ENCODE measurements at regions not wholly inside any gene's neighbourhood (a gene's known extent, or its start where the extent isn't known, plus 50 kb on each side); places are given as distances from the start of the nearest gene placed in this dataset.

- no peak overlapping the region for H3K9ac ChIP-seq (ENCODE audit: low read depth in 1 of 2, low read length in 2 of 2)
- H3K9me3 ChIP-seq (ENCODE audit: control insufficient read depth in 2 of 2, low read length in 2 of 2) = no peaks in the 10 kb centered on the region
- no peak overlapping the region for H3K27ac ChIP-seq (ENCODE audit: low read depth in 2 of 2, low read length in 2 of 2)
- no peaks in the 10 kb centered on the region for H3K36me3 ChIP-seq (ENCODE audit: control insufficient read depth in 2 of 2, insufficient read depth in 2 of 2, low read length in 2 of 2)
- no peak overlapping the region for H3K4me3 ChIP-seq (ENCODE audit: low read length in 2 of 2)
- H3K4me1 ChIP-seq (ENCODE audit: control insufficient read depth in 2 of 2, insufficient read depth in 2 of 2, low read length in 2 of 2) = no peaks in the 10 kb centered on the region
- no peaks in the 10 kb centered on the region for H3K27me3 ChIP-seq (ENCODE audit: control insufficient read depth in 2 of 2, insufficient read depth in 2 of 2, low read length in 2 of 2)
These were observed 391.0 kb upstream of the EEF2KMT start for GRCh38 chr16:5488581-5488980.

- Histone ChIP-seq H3K4me1 (ENCODE audit: control insufficient read depth in 2 of 2, insufficient read depth in 2 of 2, low read length in 2 of 2) (no peaks in the 10 kb centered on the region), H3K27ac (ENCODE audit: low read depth in 2 of 2, low read length in 2 of 2) (no peak overlapping the region), H3K9me3 (ENCODE audit: control insufficient read depth in 2 of 2, low read length in 2 of 2) (no peaks in the 10 kb centered on the region), H3K4me3 (ENCODE audit: low read length in 2 of 2) (no peak overlapping the region), H3K27me3 (ENCODE audit: control insufficient read depth in 2 of 2, insufficient read depth in 2 of 2, low read length in 2 of 2) (no peaks in the 10 kb centered on the region), H3K9ac (ENCODE audit: low read depth in 1 of 2, low read length in 2 of 2) (no peak overlapping the region), H3K36me3 (ENCODE audit: control insufficient read depth in 2 of 2, insufficient read depth in 2 of 2, low read length in 2 of 2) (no peaks in the 10 kb centered on the region)
These were observed 390.1 kb upstream of the EEF2KMT start for GRCh38 chr16:5487728-5488127.

- H3K9me3 ChIP-seq (ENCODE audit: control insufficient read depth in 2 of 2, low read length in 2 of 2) = no peaks in the 10 kb centered on the region
- H3K36me3 ChIP-seq (ENCODE audit: control insufficient read depth in 2 of 2, insufficient read depth in 2 of 2, low read length in 2 of 2) = no peaks in the 10 kb centered on the region
- no peak overlapping the region for H3K4me3 ChIP-seq (ENCODE audit: low read length in 2 of 2)
- no peak overlapping the region for H3K9ac ChIP-seq (ENCODE audit: low read depth in 1 of 2, low read length in 2 of 2)
- H3K4me1 ChIP-seq (ENCODE audit: control insufficient read depth in 2 of 2, insufficient read depth in 2 of 2, low read length in 2 of 2) = no peaks in the 10 kb centered on the region
- H3K27ac ChIP-seq (ENCODE audit: low read depth in 2 of 2, low read length in 2 of 2) = no peak overlapping the region
- no peaks in the 10 kb centered on the region for H3K27me3 ChIP-seq (ENCODE audit: control insufficient read depth in 2 of 2, insufficient read depth in 2 of 2, low read length in 2 of 2)
These were observed 384.7 kb upstream of the EEF2KMT start for GRCh38 chr16:5482256-5482655.

GRCh38 chr16:5480431-5481195 lies 383.0 kb upstream of the EEF2KMT start:
- H3K36me3 ChIP-seq (ENCODE audit: control insufficient read depth in 2 of 2, insufficient read depth in 2 of 2, low read length in 2 of 2) = no peaks in the 10 kb centered on the region
- H3K27ac ChIP-seq (ENCODE audit: low read depth in 2 of 2, low read length in 2 of 2) = no peak overlapping the region
- H3K9me3 ChIP-seq (ENCODE audit: control insufficient read depth in 2 of 2, low read length in 2 of 2) = no peaks in the 10 kb centered on the region
- no peaks in the 10 kb centered on the region for H3K4me1 ChIP-seq (ENCODE audit: control insufficient read depth in 2 of 2, insufficient read depth in 2 of 2, low read length in 2 of 2)
- no peak overlapping the region for H3K4me3 ChIP-seq (ENCODE audit: low read length in 2 of 2)
- H3K9ac ChIP-seq (ENCODE audit: low read depth in 1 of 2, low read length in 2 of 2) = no peak overlapping the region
- no peaks in the 10 kb centered on the region for H3K27me3 ChIP-seq (ENCODE audit: control insufficient read depth in 2 of 2, insufficient read depth in 2 of 2, low read length in 2 of 2)

GRCh38 chr16:5479926-5480325 lies 382.3 kb upstream of the EEF2KMT start:
- Histone ChIP-seq H3K4me3 (ENCODE audit: low read length in 2 of 2) (no peak overlapping the region), H3K27me3 (ENCODE audit: control insufficient read depth in 2 of 2, insufficient read depth in 2 of 2, low read length in 2 of 2) (no peaks in the 10 kb centered on the region), H3K9ac (ENCODE audit: low read depth in 1 of 2, low read length in 2 of 2) (no peak overlapping the region), H3K9me3 (ENCODE audit: control insufficient read depth in 2 of 2, low read length in 2 of 2) (no peaks in the 10 kb centered on the region), H3K4me1 (ENCODE audit: control insufficient read depth in 2 of 2, insufficient read depth in 2 of 2, low read length in 2 of 2) (no peaks in the 10 kb centered on the region), H3K36me3 (ENCODE audit: control insufficient read depth in 2 of 2, insufficient read depth in 2 of 2, low read length in 2 of 2) (no peaks in the 10 kb centered on the region), H3K27ac (ENCODE audit: low read depth in 2 of 2, low read length in 2 of 2) (no peak overlapping the region)

GRCh38 chr16:5478036-5478435 lies 380.4 kb upstream of the EEF2KMT start:
- no peaks in the 10 kb centered on the region for H3K36me3 ChIP-seq (ENCODE audit: control insufficient read depth in 2 of 2, insufficient read depth in 2 of 2, low read length in 2 of 2)
- no peaks in the 10 kb centered on the region for H3K4me1 ChIP-seq (ENCODE audit: control insufficient read depth in 2 of 2, insufficient read depth in 2 of 2, low read length in 2 of 2)
- H3K9me3 ChIP-seq (ENCODE audit: control insufficient read depth in 2 of 2, low read length in 2 of 2) = no peaks in the 10 kb centered on the region
- H3K4me3 ChIP-seq (ENCODE audit: low read length in 2 of 2) = no peak overlapping the region
- no peak overlapping the region for H3K9ac ChIP-seq (ENCODE audit: low read depth in 1 of 2, low read length in 2 of 2)
- no peaks in the 10 kb centered on the region for H3K27me3 ChIP-seq (ENCODE audit: control insufficient read depth in 2 of 2, insufficient read depth in 2 of 2, low read length in 2 of 2)
- H3K27ac ChIP-seq (ENCODE audit: low read depth in 2 of 2, low read length in 2 of 2) = no peak overlapping the region

GRCh38 chr16:5477251-5477650 lies 379.7 kb upstream of the EEF2KMT start:
- no peak overlapping the region for H3K27ac ChIP-seq (ENCODE audit: low read depth in 2 of 2, low read length in 2 of 2)
- H3K36me3 ChIP-seq (ENCODE audit: control insufficient read depth in 2 of 2, insufficient read depth in 2 of 2, low read length in 2 of 2) = no peaks in the 10 kb centered on the region
- no peaks in the 10 kb centered on the region for H3K27me3 ChIP-seq (ENCODE audit: control insufficient read depth in 2 of 2, insufficient read depth in 2 of 2, low read length in 2 of 2)
- H3K4me3 ChIP-seq (ENCODE audit: low read length in 2 of 2) = no peak overlapping the region
- no peaks in the 10 kb centered on the region for H3K9me3 ChIP-seq (ENCODE audit: control insufficient read depth in 2 of 2, low read length in 2 of 2)
- no peaks in the 10 kb centered on the region for H3K4me1 ChIP-seq (ENCODE audit: control insufficient read depth in 2 of 2, insufficient read depth in 2 of 2, low read length in 2 of 2)
- no peak overlapping the region for H3K9ac ChIP-seq (ENCODE audit: low read depth in 1 of 2, low read length in 2 of 2)

- H3K27ac ChIP-seq (ENCODE audit: low read depth in 2 of 2, low read length in 2 of 2) = no peak overlapping the region
- H3K36me3 ChIP-seq (ENCODE audit: control insufficient read depth in 2 of 2, insufficient read depth in 2 of 2, low read length in 2 of 2) = no peaks in the 10 kb centered on the region
- no peak overlapping the region for H3K9ac ChIP-seq (ENCODE audit: low read depth in 1 of 2, low read length in 2 of 2)
- no peaks in the 10 kb centered on the region for H3K9me3 ChIP-seq (ENCODE audit: control insufficient read depth in 2 of 2, low read length in 2 of 2)
- no peak overlapping the region for H3K4me3 ChIP-seq (ENCODE audit: low read length in 2 of 2)
- no peaks in the 10 kb centered on the region for H3K4me1 ChIP-seq (ENCODE audit: control insufficient read depth in 2 of 2, insufficient read depth in 2 of 2, low read length in 2 of 2)
- H3K27me3 ChIP-seq (ENCODE audit: control insufficient read depth in 2 of 2, insufficient read depth in 2 of 2, low read length in 2 of 2) = no peaks in the 10 kb centered on the region
These were observed 375.0 kb upstream of the EEF2KMT start for GRCh38 chr16:5472552-5472951.

GRCh38 chr16:5468488-5468887 lies 370.9 kb upstream of the EEF2KMT start:
- Histone ChIP-seq H3K27me3 (ENCODE audit: control insufficient read depth in 2 of 2, insufficient read depth in 2 of 2, low read length in 2 of 2) (no peaks in the 10 kb centered on the region), H3K4me1 (ENCODE audit: control insufficient read depth in 2 of 2, insufficient read depth in 2 of 2, low read length in 2 of 2) (peaks cover 0 to 13% of the 10 kb centered on the region in 2 donors), H3K27ac (ENCODE audit: low read depth in 2 of 2, low read length in 2 of 2) (no peak overlapping the region), H3K9me3 (ENCODE audit: control insufficient read depth in 2 of 2, low read length in 2 of 2) (no peaks in the 10 kb centered on the region), H3K9ac (ENCODE audit: low read depth in 1 of 2, low read length in 2 of 2) (no peak overlapping the region), H3K4me3 (ENCODE audit: low read length in 2 of 2) (no peak overlapping the region), H3K36me3 (ENCODE audit: control insufficient read depth in 2 of 2, insufficient read depth in 2 of 2, low read length in 2 of 2) (no peaks in the 10 kb centered on the region)

GRCh38 chr16:5467552-5467951 lies 370.0 kb upstream of the EEF2KMT start:
- Histone ChIP-seq H3K9me3 (ENCODE audit: control insufficient read depth in 2 of 2, low read length in 2 of 2) (no peaks in the 10 kb centered on the region), H3K4me1 (ENCODE audit: control insufficient read depth in 2 of 2, insufficient read depth in 2 of 2, low read length in 2 of 2) (peaks cover 0 to 13% of the 10 kb centered on the region in 2 donors), H3K36me3 (ENCODE audit: control insufficient read depth in 2 of 2, insufficient read depth in 2 of 2, low read length in 2 of 2) (no peaks in the 10 kb centered on the region), H3K27ac (ENCODE audit: low read depth in 2 of 2, low read length in 2 of 2) (no peak overlapping the region), H3K27me3 (ENCODE audit: control insufficient read depth in 2 of 2, insufficient read depth in 2 of 2, low read length in 2 of 2) (no peaks in the 10 kb centered on the region), H3K4me3 (ENCODE audit: low read length in 2 of 2) (no peak overlapping the region), H3K9ac (ENCODE audit: low read depth in 1 of 2, low read length in 2 of 2) (no peak overlapping the region)
